Esophagus muscularis mucosa (tissue), 4 donors: ENCODE measurements at regions not wholly inside any gene's neighbourhood (a gene's known extent, or its start where the extent isn't known, plus 50 kb on each side); places are given as distances from the start of the nearest gene placed in this dataset.

Experiments used
- CTCF ChIP-seq, 3 experiments: fragments of 200-600 bp in 2 of 3; fragments of 450-650 bp in 1 of 3; sonication (generic) in 2 of 3; IDR thresholded peaks; one replicate each; pipeline ENCODE4 v1.5.1; 2017 to 2019; ENCODE audit warnings: antibody characterized with exemption in 3 of 3, mild to moderate bottlenecking in 2 of 3, moderate library complexity in 1 of 3
- EP300 ChIP-seq: sonication (generic); formaldehyde crosslinking; IDR thresholded peaks from one replicate; pipeline ENCODE4 v1.6.1; 2017; ENCODE audit warnings: antibody characterized with exemption
- POLR2A ChIP-seq: fragments of 450-650 bp; IDR thresholded peaks from one replicate; pipeline ENCODE4 v1.6.1; 2017; ENCODE audit warnings: antibody characterized with exemption, moderate library complexity, mild to moderate bottlenecking, low read depth

DNA sequence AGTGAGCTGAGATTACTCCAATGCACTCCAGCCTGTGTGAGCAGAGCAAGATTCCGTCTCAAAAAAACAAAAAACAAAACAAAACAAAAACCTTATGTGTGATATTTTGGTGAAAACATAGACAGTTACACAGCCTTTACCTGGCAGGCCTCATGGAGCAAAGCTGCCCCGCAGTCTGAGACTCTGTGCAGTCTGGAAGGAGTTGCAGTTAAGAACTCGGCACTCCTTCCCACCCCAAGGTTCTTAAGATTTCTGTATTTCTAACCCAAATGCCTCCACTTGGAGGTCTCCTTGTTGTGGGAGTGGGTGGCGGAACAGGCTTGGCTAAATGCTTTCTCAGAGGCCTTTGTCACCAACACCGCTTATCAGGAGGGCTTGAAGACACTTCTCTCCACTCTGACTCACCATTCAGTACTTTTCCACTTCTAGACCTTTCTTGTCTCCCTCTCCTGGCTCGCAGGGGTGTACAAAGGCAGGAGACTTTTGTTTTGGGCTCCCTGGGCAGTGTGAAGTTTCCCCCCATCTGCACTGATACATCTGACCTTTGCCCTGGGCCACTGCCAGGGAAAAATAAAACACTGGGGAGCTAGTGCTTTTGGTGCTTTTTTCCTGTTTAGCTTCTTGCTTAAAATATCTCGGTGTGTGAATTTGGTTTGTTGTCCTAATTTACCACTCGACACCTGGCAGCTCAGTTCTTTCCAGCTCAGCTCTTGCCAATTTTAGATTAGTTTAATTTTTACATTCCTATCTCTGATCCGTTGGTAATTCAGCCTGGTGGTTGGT, 51.3 kb upstream of the MAGI2 start:
- no peak for TF ChIP-seq CTCF (IDR thresholded peaks at IDR 0.05)
- TF ChIP-seq EP300, result no peak
- TF ChIP-seq POLR2A, result no peak
